ENCODE measurements at regions not wholly inside any gene's neighbourhood (a gene's known extent, or its start where the extent isn't known, plus 50 kb on each side); places are given as distances from the start of the nearest gene placed in this dataset.

GRCh38 chr2:217645896-217646295 is 356.9 kb downstream of the TNS1 start:
- no peak for TF ChIP-seq CTCF (IDR thresholded peaks at IDR 0.05)
- no peak for TF ChIP-seq ZFX (IDR thresholded peaks at IDR 0.05; ENCODE audit: borderline replicate concordance)
